ENCODE measurements at regions not wholly inside any gene's neighbourhood (a gene's known extent, or its start where the extent isn't known, plus 50 kb on each side); places are given as distances from the start of the nearest gene placed in this dataset.

DNA sequence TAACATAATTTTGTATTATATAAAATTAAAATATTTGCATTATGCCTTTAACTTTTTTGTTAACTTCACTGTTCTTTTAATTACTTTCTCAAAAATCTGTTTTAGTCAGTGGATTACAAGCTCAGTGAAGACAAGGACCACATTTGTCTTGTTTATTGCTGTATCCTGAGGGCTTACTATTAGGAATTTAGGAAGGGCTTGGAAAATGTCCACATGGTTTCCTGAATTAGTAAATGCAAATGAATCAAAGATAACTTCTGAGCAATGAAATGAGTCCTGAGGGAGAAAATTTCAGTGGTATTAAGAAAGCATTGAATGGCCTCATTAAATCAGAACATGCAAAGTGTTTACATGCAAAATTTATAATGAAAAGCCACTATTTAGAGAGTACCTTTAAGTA lies 1293.2 kb upstream of the GOT2 start:
- TF ChIP-seq, protein P1, sequence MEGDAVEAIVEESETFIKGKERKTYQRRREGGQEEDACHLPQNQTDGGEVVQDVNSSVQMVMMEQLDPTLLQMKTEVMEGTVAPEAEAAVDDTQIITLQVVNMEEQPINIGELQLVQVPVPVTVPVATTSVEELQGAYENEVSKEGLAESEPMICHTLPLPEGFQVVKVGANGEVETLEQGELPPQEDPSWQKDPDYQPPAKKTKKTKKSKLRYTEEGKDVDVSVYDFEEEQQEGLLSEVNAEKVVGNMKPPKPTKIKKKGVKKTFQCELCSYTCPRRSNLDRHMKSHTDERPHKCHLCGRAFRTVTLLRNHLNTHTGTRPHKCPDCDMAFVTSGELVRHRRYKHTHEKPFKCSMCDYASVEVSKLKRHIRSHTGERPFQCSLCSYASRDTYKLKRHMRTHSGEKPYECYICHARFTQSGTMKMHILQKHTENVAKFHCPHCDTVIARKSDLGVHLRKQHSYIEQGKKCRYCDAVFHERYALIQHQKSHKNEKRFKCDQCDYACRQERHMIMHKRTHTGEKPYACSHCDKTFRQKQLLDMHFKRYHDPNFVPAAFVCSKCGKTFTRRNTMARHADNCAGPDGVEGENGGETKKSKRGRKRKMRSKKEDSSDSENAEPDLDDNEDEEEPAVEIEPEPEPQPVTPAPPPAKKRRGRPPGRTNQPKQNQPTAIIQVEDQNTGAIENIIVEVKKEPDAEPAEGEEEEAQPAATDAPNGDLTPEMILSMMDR (IDR thresholded peaks at IDR 0.05) = no peak
- no peak for TF ChIP-seq POLR2AphosphoS5 (IDR thresholded peaks at IDR 0.05; ENCODE audit: low read depth, low read length)

Measured in Panc1 (cell line).